Adrenal gland (tissue), 9 donors: ENCODE measurements at regions not wholly inside any gene's neighbourhood (a gene's known extent, or its start where the extent isn't known, plus 50 kb on each side); places are given as distances from the start of the nearest gene placed in this dataset.
A peak's percentile ranks its signal among the peaks of the same experiment; 100 is the strongest.

ENCODE experiments used
- DNase-seq, 7 donors: peaks; one replicate each; pipeline ENCODE4 v3.0.0-alpha.2; 2019 to 2020
- H3K27ac ChIP-seq, 5 donors: fragments of 200-600 bp; sonication (generic) in 4 of 5; 1 replicate in 3 of 5; 2 replicates in 2 of 5; pipeline versions ENCODE4 v1.5.1 to v1.8.0; 2016 to 2020; ENCODE audit warnings: mild to moderate bottlenecking in 1 of 5
- H3K27me3 ChIP-seq: fragments of 200-600 bp; 2 replicates; pipeline ENCODE4 v1.8.0; 2021
- H3K36me3 ChIP-seq, 2 donors: fragments of 200-600 bp; replicated peaks in 1 of 2; 1 replicate in 1 of 2; 2 replicates in 1 of 2; pipeline versions ENCODE4 v1.5.1 to v1.8.0; 2018 to 2022
- H3K4me1 ChIP-seq, 2 donors: fragments of 200-600 bp; replicated peaks in 1 of 2; 1 replicate in 1 of 2; 2 replicates in 1 of 2; pipeline versions ENCODE4 v1.5.1 to v1.8.0; 2018 to 2021
- H3K4me3 ChIP-seq, 4 donors: fragments of 200-600 bp; sonication (generic) in 3 of 4; one replicate each; pipeline ENCODE4 v1.5.1; 2016 to 2018
- H3K9me3 ChIP-seq, 3 donors: fragments of 200-600 bp; sonication (generic) in 1 of 3; replicated peaks in 1 of 3; 1 replicate in 2 of 3; 2 replicates in 1 of 3; pipeline versions ENCODE4 v1.5.1 to v1.8.0; 2016 to 2021
- POLR2A ChIP-seq, 2 donors: fragments of 450-650 bp; IDR thresholded peaks; one replicate each; pipeline ENCODE4 v1.6.1; 2017; ENCODE audit warnings: antibody characterized with exemption in 2 of 2, mild to moderate bottlenecking in 2 of 2, moderate library complexity in 1 of 2
- WGBS, 4 donors: extraction: QIAGEN DNeasy Blood & Tissue Kit in 2 of 4; methylation state at CpG; one replicate each; pipeline versions ENCODE4 v1.1.5 to v1.1.7; 2013 to 2017; 5-methylcytosine and 5-hydroxymethylcytosine counted together
- intact Hi-C, 2 donors: fragments of 100-400 bp; cut with DNase I; formaldehyde crosslinking; loops; one replicate each; pipeline versions ENCODE4 v1.14.1 to v1.15.0; 2022 to 2023
- TF ChIP-seq, protein P1 (sequence below), 6 experiments: fragments of 450-650 bp in 4 of 6; fragments of 200-600 bp in 2 of 6; sonication (generic) in 1 of 6; IDR thresholded peaks; 1 replicate in 5 of 6; 2 replicates in 1 of 6; pipeline versions ENCODE4 v1.5.1 to v1.8.0; 2016 to 2021; ENCODE audit warnings: antibody characterized with exemption in 6 of 6, mild to moderate bottlenecking in 2 of 6, moderate library complexity in 1 of 6
- donor health status: healthy with polysubstance abuse.
- donor health status: Bipolar disorder and iron deficiency.
- donor health status: DM: yes; HTN: yes; CAD: no.
- donor health status: DM: no; HTN: no; CAD: no.
- donor health status: DM: no; HTN: no; CAD: no.

DNA sequence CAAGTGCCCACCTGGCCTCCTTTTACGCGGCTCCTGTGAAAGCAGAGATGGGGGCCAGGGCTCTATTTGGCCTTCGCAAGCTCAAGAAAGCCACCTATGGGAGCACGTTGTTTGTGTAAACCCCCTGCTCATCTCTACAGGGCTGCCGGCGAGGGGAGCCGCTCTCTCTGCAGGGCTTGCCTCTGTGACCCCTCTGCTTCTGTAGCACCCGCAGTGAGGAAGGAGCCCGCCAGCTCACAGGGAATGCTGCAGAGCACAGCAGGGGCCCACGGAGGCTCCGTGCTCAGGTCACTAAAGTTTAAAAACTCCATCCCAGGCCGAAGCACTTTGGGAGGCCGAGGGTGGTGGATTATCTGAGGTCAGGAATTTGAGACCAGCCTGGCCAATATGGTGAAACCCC is 376.8 kb downstream of the IRX2 start:
- H3K27ac ChIP-seq, result no peak overlapping the region
- TF ChIP-seq, protein P1, sequence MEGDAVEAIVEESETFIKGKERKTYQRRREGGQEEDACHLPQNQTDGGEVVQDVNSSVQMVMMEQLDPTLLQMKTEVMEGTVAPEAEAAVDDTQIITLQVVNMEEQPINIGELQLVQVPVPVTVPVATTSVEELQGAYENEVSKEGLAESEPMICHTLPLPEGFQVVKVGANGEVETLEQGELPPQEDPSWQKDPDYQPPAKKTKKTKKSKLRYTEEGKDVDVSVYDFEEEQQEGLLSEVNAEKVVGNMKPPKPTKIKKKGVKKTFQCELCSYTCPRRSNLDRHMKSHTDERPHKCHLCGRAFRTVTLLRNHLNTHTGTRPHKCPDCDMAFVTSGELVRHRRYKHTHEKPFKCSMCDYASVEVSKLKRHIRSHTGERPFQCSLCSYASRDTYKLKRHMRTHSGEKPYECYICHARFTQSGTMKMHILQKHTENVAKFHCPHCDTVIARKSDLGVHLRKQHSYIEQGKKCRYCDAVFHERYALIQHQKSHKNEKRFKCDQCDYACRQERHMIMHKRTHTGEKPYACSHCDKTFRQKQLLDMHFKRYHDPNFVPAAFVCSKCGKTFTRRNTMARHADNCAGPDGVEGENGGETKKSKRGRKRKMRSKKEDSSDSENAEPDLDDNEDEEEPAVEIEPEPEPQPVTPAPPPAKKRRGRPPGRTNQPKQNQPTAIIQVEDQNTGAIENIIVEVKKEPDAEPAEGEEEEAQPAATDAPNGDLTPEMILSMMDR (IDR thresholded peaks at IDR 0.05), result no peak
- no peak for TF ChIP-seq POLR2A (IDR thresholded peaks at IDR 0.05)
- H3K27me3 ChIP-seq, result no peaks in the 10 kb centered on the region
- no peak overlapping the region for H3K4me3 ChIP-seq
- DNase-seq, result peak in 1 of 7 donors; percentile 5
- intact Hi-C loops, result no loop called here
- no peaks in the 10 kb centered on the region for H3K4me1 ChIP-seq
- H3K36me3 ChIP-seq, result no peaks in the 10 kb centered on the region
- WGBS, 4 donors, result 81 to 91% (median 90%) methylated on average over 4 to 13 of the region's 13 CpGs
- H3K9me3 ChIP-seq, result no peaks in the 10 kb centered on the region

GRCh38 chr5:2373631-2374030 is 377.8 kb downstream of the IRX2 start:
- no peaks in the 10 kb centered on the region for H3K4me1 ChIP-seq
- peak in 1 of 7 donors; percentile 6 for DNase-seq
- WGBS, 4 donors, result 81 to 93% (median 91%) methylated on average over 5 to 6 of the region's 6 CpGs

GRCh38 chr5:2371419-2371710 is 380.1 kb downstream of the IRX2 start:
- TF ChIP-seq, protein P1 (IDR thresholded peaks at IDR 0.05), result no peak
- no peak for TF ChIP-seq POLR2A (IDR thresholded peaks at IDR 0.05)
- peak in 1 of 7 donors; percentile 3 for DNase-seq
- Histone ChIP-seq H3K36me3 (no peaks in the 10 kb centered on the region), H3K4me1 (no peaks in the 10 kb centered on the region), H3K4me3 (no peak overlapping the region), H3K27me3 (no peaks in the 10 kb centered on the region), H3K9me3 (no peaks in the 10 kb centered on the region), H3K27ac (no peak overlapping the region)
- 87 to 93% (median 88%) methylated on average over 14 of the region's 14 CpGs for WGBS, 4 donors
- intact Hi-C loops, result no loop called here

More at GRCh38 chr5:2373631-2374030, 377.8 kb downstream of the IRX2 start:
- Histone ChIP-seq H3K27ac (no peak overlapping the region), H3K9me3 (no peaks in the 10 kb centered on the region), H3K27me3 (no peaks in the 10 kb centered on the region), H3K4me3 (no peak overlapping the region), H3K36me3 (no peaks in the 10 kb centered on the region)
- no peak for TF ChIP-seq POLR2A (IDR thresholded peaks at IDR 0.05)
- TF ChIP-seq, protein P1 (IDR thresholded peaks at IDR 0.05), result no peak
- intact Hi-C loops, result no loop called here

DNA sequence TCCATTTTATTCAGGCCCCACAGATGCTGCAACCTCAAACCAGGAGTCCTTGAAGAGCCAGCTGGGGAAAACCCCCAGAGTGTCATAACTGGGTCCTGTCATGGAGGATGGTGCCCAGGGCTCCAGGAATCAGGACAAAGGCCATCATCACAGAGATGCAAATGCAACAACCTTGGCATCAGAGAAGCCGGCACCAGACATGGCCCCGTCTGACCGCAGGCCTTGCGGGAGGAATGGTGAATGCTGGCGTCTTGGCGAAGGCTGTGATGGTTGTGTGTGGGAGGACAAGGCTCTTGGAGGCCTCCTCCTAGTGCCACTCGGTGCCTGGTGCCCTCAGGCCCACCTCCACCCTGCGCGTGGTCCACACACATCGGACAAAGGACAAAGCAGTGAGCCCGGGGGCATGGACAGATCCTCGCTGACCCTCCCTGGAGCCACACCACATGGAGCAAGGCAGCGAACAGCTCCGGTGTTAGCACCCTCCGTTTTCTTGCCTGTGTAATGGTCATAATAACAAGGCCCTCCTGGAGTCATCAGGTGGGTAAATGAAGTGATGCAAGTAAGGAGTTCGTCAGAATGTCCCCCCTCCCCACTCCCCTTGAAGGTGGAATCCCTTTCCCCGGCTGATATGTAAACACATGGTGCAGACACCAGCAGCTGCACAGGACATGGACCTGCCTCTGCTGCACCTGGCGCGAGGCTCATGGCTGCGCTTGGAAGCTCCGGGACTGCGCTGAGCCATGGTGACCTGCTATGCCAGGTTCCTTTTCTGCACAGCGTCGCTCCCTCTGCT is 380.7 kb downstream of the IRX2 start:
- Histone ChIP-seq H3K27me3 (no peaks in the 10 kb centered on the region), H3K4me3 (no peak overlapping the region), H3K36me3 (no peaks in the 10 kb centered on the region), H3K9me3 (no peaks in the 10 kb centered on the region), H3K4me1 (no peaks in the 10 kb centered on the region), H3K27ac (no peak overlapping the region)
- peak in 1 of 7 donors; percentile 9 for DNase-seq
- 82 to 88% (median 88%) methylated on average over 15 to 24 of the region's 24 CpGs for WGBS, 4 donors
- intact Hi-C loops, result no loop called here
- TF ChIP-seq POLR2A (IDR thresholded peaks at IDR 0.05), result no peak
- TF ChIP-seq, protein P1 (IDR thresholded peaks at IDR 0.05), result no peak
